ENCODE measurements at regions not wholly inside any gene's neighbourhood (a gene's known extent, or its start where the extent isn't known, plus 50 kb on each side); places are given as distances from the start of the nearest gene placed in this dataset.
"Not testable (repeated sequence)": the region's sequence is repeated elsewhere in the genome, so short reads cannot be mapped to it uniquely, and the experiment has no call there.

DNA sequence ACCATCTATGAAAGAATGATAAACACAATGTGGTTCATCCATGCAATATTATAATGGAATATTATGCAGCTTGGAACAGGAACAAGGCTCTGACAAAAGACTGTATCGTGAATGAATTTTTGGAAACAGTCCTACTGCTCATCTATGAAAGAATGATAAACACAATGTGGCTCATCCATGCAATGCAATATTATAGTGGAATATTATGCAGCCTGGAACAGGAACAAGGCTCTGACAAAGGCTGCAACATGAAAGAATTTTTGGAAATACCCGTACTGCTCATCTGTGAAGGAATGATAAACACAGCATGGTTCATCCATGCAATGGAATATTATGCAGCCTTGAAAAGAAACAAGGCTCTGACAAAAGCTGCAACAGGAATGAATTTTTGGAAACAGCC, 158.8 kb downstream of the CRLF2 start:
- not testable (repeated sequence) for DNase-seq

DNA sequence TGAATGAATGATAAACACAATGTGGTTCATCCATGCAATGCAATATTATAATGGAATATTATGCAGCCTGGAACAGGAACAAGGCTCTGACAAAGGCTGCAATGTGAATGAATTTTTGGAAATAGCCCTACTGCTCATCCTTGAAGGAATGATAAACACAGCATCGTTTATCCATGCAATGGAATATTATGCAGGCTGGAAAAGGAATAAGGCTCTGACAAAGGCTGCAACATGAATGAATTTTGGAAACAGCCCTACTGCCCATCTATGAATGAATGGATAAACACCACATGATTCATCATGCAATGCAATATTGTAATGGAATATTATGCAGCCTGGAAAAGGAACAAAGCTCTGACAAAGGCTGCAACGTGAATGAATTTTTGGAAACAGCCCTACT, 159.4 kb downstream of the CRLF2 start:
- no peak for DNase-seq

DNA sequence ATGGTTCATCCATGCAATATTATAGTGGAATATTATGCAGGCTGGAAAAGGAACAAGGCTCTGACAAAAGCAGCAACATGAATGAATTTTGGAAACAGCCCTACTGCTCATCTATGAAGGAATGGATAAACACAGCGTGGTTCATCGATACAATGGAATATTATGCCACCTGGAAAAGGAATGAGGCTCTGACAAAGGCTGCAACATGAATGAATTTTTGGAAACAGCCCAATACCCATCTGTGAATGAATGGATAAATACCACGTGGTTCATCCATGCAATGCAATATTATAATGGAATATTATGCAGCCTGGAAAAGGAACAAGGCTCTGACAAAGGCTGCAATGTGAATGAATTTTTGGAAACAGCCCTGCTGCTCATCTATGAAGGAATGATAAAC, 160.4 kb downstream of the CRLF2 start:
- no peak for DNase-seq

DNA sequence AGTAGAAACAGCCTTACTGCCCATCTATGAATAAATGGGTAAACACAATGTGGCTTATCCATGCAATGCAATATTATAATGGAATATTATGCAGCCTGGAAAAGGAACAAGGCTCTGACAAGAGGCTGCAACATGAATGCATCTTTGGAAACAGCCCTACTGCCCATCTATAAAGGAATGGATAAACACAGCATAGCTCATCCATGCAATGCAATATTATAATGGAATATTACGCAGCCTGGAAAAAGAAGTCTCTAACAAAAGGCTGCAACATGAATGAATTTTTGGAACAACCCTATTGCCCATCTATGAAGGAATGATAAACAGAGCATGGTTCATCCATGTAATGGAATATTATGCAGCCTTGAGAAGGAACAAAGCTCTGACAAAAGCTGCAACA, 161.0 kb downstream of the CRLF2 start:
- DNase-seq, result no peak

DNA sequence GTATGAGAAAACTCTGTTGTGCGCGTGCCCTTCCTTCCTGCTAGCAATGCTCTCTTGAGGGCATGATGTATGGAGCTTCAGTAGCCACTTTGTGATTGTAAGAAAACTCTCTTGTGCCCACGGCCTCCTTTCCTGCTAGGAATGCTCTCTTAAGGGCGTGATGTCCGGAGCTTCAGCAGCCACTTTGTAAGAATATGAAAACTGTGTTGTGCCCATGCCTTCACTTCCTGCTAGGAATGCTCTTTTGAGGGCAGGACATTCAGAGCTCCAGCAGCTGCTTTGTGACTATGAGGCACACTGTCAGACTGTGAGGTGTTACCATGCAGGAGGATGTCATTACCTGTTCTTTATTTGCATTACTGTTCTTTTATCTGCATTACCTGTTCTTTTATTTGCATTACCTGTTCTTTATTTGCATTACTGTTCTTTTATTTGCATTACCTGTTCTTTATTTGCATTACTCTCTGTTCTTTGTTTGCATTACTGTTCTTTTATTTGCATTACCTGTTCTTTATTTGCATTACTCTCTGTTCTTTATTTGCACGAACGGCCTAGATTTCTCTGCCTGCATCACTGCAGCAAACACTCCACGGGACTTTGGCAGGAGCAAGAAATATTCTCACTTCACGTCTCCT, 166.7 kb downstream of the CRLF2 start:
- DNase-seq, result no peak

DNA sequence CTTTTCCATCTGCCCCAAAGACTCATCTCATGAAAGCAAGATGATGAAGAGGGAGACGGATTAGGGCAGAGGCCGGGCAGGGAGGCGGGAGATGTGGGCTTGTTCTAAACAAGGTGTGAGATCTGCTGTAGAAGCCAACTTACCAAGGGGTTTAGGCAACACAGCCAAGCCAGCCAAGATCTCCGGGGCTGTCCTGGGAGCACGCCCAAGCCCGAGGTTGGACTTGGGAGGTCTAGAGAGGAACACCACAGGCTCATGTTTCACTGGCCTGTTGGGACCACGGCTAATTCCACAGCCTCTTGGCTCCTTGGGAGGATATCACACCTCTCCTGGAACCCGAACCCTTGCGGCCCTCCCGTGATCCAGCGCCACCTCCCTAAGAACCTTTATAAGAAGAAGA, 171.4 kb downstream of the CRLF2 start:
- peak; percentile 43 for DNase-seq

DNA sequence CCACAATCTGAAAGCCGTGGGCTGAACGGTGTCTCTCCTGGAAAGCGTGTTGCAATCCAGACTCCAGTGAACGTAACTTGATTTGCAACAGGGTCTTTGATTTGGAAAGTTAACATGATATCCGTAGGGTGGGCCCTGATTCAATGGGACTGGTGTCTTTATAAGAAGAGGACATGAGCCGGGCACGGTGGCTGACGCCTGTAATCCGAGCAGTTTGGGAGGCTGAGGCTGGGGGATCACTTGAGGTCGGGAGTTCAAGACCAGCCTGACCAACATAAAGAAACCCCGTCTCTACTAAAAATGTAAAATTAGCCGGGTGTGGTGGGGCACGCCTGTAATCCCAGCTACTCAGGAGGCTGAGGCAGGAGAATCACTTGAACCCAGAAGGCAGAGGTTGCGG, 176.5 kb downstream of the CRLF2 start:
- DNase-seq, result not testable (repeated sequence)

DNA sequence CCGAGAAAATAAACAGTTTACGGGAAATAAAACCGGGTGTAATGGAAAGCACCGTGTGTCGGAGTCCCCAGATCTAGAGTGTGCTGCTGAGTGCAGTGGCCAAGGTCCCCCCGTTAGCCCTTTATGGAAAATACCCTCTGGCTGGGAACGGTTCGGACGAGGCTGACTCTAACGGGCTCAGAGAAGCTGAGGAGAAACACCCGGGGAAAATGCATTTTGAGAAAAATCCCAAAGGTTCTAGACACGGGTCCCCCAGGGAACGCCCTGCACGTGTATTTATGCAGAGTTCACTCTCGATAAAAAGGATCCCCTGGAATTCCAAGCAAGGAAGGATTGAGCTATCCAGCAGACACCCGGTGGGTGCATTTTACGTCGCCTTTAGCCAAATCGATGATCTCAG, 177.2 kb downstream of the CRLF2 start:
- no peak for DNase-seq

DNA sequence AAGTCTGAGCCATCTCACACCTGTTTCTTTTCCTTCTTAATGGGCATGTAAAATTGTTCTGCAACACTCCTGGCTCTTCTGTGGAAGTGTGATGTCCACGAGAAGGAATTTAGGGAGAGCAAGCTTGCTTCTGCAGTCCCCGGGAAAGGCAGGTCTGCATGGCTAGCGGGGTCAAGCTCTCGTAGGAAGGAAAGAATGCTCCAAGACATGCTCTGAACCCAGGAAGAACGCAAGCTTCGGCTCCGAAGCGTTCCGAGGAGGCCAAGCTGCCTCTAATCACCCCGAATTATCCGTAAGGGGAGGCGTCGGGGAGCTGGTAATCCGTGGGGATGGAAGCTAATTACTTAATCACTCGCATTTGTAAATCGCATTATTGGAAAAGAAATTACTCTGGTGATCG, 177.7 kb downstream of the CRLF2 start:
- no peak for DNase-seq

DNA sequence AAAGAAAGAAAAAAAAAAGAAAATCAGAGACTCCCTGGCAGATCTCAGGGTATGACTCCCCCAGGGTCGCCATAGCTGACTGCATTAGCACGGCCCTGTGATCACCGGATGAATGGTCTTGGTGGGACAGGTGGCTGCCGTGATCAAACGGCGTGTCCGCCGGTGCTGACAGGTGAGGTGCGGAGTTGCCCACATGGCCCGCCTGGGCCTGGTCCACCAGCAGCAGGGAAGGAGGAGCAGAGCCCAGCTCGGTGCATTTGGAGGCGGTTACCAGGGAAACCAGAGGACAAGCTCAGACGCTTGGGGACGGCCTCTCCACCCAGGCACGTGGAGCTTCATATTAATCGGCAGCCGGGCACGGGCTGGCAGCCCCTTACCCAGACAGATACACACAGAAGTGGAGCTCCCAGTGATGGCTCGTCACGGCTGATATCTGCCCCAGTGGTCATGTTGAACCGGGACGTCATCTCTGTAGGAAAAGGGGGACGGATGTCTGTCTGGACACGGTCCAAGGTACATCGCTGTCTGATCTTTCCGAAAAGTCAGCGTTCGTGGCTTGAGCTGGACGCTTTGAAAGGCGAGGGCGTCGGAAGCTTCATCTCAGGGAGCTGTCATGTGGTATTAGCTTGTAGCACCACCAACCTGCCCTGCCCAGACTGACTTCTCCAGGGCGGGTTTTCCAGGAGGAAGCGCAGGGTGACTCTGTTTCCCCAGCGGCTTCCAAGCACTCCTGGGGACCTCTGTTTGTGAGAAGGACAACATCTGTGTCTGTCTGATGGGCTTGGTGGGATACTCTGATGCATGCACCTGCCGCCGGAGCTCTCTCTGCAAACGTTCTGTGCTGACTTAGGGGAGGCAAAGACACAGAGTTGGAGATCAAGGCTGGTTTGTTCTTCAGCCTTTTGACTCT, 180.7 kb downstream of the CRLF2 start:
- no peak for DNase-seq

DNA sequence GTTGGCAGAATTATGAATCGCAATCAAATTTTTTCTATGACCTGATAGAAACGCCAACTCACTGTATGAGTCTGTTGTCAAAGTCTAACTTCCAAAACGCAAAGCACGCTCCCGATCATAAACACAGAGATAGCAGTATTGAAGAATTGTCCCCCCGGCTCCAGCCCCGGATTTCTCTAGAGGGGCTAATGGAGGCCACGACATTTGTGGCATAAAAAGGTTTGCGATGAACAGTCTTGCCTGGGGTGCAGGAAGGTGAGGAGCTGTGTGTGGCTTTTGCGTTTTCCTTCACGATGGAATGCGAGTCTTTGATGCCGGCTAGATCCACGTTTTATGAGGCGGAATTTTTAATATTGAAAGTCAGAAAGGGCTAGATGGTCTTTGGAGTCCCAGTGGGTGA, 183.0 kb downstream of the CRLF2 start:
- no peak for DNase-seq

DNA sequence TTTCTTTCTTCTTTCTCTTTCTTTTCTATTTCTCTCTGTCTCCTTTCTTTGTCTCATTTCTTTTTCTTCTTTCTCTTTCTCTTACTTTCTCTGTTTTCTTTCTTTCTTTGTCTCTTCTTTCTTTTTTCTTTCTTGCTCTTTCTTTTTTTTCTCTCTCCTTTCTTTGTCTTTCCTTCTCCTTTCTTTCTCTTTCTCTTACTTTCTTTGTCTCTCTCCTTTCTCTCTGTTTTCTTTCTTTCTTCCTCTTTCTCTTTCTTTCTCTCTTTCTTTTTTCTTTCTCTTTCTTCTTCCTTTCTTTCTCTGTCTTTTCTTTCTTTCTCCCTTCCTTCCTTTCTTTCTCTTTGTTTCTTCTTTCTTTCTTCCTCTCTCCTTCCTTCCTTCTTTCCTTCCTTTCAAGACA, 184.8 kb downstream of the CRLF2 start:
- no peak for DNase-seq

DNA sequence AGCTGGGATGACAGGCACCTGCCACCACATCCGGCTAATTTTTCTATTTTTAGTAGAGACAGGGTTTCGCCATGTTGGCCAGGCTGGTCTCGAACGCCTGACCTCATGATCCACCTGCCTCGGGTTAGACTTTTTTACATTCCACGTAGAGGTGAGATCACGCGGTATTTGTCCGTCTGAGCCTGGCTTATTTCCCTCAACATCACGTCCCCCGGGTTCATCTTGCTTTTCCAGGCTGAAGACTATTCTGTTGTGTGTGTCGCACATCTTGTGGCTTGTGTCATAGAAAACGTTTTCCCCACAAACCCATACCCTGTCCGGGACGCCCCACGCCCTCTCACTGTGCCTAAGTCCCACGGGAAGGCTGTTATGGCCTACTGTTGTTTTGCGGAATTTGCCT, 185.3 kb downstream of the CRLF2 start:
- DNase-seq, result no peak

DNA sequence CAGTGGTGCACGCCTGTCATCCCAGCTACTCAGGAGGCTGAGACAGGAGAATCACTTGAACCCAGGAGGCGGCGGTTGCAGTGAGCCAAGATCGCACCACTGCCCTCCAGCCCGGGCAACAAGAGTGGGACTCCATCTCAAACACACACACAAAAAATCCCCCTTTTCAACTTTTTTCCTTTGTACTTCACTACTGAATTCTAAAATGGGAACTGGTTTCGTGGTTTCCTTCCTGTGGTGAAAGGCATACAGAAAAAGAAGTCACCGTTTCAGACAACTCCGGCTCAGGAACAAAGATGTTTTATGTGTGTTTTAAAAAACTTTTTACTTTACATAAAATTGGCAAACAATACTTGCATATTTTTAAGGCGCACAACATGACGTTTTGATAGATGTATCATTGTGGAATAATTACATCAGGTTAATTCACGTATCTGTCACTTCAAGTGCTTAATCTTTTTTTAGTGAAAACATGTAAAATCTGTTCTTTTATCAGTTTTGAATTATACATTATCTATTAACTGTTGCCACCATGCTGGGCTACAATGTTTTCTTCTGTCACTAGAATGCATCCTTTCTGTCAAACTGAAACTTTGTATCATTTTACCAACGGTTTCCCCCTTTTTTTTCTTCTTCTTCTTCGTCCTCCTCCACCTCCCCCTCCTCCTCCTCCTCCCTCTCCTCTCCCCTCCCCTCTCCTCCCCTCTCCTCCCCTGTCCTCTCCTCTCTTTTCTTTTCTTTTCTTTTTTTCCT, 186.0 kb downstream of the CRLF2 start:
- DNase-seq, result no peak

DNA sequence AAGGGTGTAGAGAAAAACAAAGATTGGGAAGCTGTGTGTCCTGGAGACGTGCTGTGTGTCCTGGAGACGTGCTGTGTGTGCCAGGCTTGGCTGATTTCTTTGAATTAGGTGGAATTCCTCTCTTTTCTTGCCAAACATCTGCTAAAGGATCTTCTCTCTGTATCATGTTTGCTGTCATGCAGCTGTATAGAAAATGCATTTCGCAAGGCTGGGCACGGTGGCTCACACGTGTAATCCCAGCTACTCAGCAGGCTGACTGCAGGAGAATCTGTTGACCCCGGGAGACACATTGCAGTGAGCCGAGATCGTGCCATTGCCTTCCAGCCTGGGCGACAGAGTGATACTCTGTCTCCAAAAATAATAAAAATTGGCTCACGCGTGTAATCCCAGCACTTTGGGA, 187.0 kb downstream of the CRLF2 start:
- peak; percentile 30 for DNase-seq

DNA sequence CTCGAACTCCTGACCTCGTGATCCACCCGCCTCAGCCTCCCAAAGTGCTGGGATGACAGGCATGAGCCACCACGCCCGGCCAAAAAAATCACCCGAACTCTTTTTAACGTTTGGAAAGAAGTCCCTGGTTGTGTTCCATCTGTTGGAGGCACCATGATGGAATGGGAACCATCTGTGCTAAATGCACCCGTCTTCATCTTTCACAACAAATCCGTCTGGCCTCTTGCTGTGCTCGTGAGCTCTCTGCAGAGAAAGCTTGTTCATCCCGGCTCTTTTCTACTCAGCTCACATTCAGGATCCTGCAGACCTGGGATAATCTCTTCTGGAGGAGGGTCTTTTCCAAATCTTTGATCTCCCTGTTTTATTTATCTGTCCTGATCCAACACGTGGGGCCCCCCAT, 188.8 kb downstream of the CRLF2 start:
- peak; percentile 36 for DNase-seq

DNA sequence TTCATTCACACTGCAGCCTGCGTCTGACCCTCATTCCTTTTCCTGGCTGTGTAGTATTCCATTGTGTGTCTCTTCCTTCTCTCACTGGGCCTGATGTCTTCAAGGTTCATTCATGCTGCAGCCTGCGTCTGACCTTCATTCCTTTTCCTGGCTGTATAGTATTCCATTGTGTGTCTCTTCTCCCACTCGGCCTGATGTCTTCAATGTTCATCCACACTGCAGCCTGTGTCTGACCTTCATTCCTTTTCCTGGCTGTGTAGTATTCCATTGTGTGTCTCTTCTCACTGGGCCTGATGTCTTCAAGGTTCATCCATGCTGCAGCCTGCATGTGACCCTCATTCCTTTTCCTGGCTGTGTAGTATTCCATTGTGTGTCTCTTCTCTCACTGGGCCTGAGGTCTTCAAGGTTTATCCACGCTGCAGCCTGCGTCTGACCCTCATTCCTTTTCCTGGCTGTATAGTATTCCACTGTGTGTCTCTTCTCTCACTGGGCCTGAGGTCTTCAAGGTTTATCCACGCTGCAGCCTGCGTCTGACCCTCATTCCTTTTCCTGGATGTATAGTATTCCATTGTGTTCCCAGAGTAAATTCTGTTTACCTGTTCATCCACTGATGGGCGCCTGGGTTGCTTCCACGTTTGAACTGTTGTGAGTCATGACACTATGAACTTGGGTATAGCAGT, 191.0 kb downstream of the CRLF2 start:
- not testable (repeated sequence) for DNase-seq

DNA sequence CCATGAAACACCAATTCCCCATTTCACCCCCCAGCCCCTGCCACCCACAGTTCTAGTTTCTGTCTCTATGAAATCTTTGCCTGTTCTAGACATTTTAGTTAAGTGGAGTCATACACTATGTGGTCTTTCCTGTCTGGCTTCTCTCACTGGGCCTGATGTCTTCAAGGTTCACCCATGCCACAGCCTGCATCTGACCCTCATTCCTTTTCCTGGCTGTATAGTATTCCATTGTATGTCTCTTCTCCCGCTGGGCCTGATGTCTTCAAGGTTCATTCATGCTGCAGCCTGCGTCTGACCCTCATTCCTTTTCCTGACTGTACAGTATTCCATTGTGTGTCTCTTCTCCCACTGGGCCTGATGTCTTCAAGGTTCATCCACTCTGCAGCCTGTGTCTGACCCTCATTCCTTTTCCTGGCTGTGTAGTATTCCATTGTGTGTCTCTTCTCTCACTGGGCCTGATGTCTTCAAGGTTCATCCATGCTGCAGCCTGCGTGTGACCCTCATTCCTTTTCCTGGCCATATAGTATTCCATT, 191.7 kb downstream of the CRLF2 start:
- no peak for DNase-seq

DNA sequence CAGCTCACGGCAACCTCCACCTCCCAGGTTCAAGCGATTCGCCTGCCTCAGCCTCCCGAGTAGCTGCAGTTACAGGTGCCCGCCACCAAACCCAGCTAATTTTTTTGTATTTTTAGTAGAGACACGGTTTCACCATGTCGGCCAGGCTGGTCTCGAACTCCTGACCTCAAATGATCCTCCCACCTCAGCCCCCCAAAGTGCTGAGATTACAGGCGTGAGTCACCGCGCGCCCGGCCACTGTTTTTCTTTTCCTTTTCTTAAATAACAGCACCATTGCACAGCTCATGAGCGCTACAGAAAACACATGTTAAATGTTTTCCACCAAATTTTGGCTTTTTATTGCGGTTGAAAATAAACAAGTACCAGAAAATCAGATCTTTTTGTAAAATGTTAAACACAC, 195.5 kb downstream of the CRLF2 start:
- not testable (repeated sequence) for DNase-seq

DNA sequence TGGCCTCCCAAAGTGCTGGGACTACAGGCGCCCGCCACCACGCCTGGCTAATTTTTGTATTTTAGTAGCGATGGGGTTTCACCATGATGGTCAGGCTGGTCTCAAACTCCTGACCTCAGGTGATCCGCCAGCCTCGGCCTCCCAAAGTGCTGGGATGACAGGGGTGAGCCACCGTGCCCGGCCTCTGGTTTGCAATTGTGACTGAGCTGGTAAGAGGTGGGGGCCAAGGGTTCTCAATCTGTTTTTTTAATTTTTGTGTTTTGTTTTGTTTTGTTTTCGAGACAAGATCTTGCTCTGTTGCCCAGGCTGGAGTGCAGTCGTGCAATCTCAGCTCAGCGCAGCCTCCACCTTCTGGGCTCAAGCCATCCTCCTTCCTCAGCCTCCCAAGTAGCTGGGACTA, 196.2 kb downstream of the CRLF2 start:
- DNase-seq, result not testable (repeated sequence)

DNA sequence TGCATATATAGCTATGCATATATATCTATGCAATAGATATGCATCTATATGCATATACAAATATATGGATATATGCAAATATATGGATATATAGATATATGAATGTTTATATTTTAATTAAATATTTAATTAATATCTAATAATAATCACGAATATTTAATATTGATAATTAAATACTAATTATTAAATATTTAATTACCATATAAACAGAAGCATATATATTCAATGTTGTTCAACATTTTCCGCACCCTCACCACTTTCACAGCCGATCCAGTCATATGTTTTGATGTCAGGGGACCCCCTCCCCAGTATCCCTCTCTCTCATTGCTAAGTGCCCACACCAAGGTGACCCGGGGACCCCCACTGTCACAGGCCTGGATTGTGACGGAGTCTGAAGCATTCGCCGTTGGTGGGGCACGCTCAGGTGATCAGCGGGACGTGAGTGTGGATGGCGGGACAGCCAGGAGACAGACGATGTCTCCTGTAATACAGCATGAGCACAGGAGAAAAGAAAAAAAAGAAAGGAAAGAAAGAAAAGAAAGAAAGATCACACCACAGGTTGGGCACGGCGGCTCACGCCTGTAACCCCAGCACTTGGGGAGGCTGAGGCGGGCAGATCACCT, 199.7 kb downstream of the CRLF2 start:
- DNase-seq, result no peak

DNA sequence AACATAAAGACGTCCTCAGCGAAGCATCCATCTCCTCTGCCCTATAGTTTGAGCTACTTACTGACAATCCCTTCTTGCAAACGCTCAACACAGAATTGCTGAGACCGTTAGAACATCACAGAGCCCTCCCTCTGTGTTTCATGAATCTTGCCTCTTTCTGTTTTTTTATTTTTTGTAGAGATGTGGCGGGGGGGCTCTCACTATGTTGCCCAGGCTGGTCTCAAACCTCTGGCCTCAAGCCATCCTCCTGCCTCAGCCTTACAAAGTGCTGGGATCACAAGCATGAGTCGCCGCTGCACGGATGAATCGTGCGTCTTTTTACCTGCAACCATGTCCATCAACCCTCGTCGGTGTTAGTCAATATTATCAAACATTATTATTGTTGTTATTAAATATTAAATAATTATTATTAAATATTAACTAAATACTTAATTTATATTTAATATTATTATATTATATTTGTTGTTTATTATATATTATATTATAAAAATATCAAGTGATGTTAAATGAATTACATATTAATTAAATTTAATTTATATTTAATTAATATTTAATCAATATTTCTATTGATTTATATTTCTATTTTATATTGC, 200.7 kb downstream of the CRLF2 start:
- DNase-seq, result no peak

Measured in right hindlimb (tissue), 1 donor.